ENCODE measurements at regions not wholly inside any gene's neighbourhood (a gene's known extent, or its start where the extent isn't known, plus 50 kb on each side); places are given as distances from the start of the nearest gene placed in this dataset.
A peak's percentile ranks its signal among the peaks of the same experiment; 100 is the strongest.

GRCh38 chr10:107487284-107487683 is 322.8 kb upstream of the SORCS1 start:
- Histone ChIP-seq H3K4me1 (ENCODE audit: insufficient read depth, low read length) (no peaks in the 10 kb centered on the region), H3K27ac (ENCODE audit: low read length) (no peak overlapping the region), H3K36me3 (ENCODE audit: low read depth, low read length) (no peaks in the 10 kb centered on the region), H4K20me1 (ENCODE audit: low read length) (no peaks in the 10 kb centered on the region), H3K4me2 (ENCODE audit: low read length) (no peak overlapping the region), H3F3A (ENCODE audit: low read length, unreplicated experiment) (no peaks in the 10 kb centered on the region), H3K9me3 (ENCODE audit: low read length) (no peaks in the 10 kb centered on the region), H3K9ac (ENCODE audit: low read length) (no peak overlapping the region), H3K4me3 (ENCODE audit: low read length) (no peak overlapping the region), H3K27me3 (ENCODE audit: low read length) (no peaks in the 10 kb centered on the region), H2AFZ (ENCODE audit: low read length) (no peak overlapping the region), H3K9me2 (replicated peaks; ENCODE audit: low read length) (no peaks in the 10 kb centered on the region), H3K79me2 (ENCODE audit: low read length) (no peaks in the 10 kb centered on the region)
- ChIA-PET CTCF (no interaction called here), POLR2A (ENCODE audit: unreplicated experiment) (no interaction called here)
- no TSS peak for BruUV-seq (replicated peaks)
- intact Hi-C loops (cut with micrococcal nuclease) = no loop called here
- DNase-seq = peak; percentile 18
- TF ChIP-seq EZH2 (IDR thresholded peaks at IDR 0.05; ENCODE audit: low read length, unreplicated experiment) (no peak), CTCF (conservative IDR thresholded peaks at IDR 0.05; ENCODE audit: low read depth, low read length) (no peak), EZH2phosphoT487 (IDR thresholded peaks at IDR 0.05; ENCODE audit: borderline replicate concordance, low read length) (no peak)
- ATAC-seq = no peak

- CTCF ChIA-PET = no interaction called here
- no peaks in the 10 kb centered on the region for H3K79me2 ChIP-seq (ENCODE audit: low read length)
- no peak overlapping the region for H3K4me2 ChIP-seq (ENCODE audit: low read length)
- H3K9ac ChIP-seq (ENCODE audit: low read length) = no peak overlapping the region
- H4K20me1 ChIP-seq (ENCODE audit: low read length) = no peaks in the 10 kb centered on the region
- H3K9me2 ChIP-seq (replicated peaks; ENCODE audit: low read length) = no peaks in the 10 kb centered on the region
- no peak overlapping the region for H3K27ac ChIP-seq (ENCODE audit: low read length)
- TF ChIP-seq EZH2 (IDR thresholded peaks at IDR 0.05; ENCODE audit: low read length, unreplicated experiment) (no peak), EZH2phosphoT487 (IDR thresholded peaks at IDR 0.05; ENCODE audit: borderline replicate concordance, low read length) (no peak), CTCF (conservative IDR thresholded peaks at IDR 0.05; ENCODE audit: low read depth, low read length) (no peak)
- H3F3A ChIP-seq (ENCODE audit: low read length, unreplicated experiment) = no peaks in the 10 kb centered on the region
- H3K4me3 ChIP-seq (ENCODE audit: low read length) = no peak overlapping the region
- H3K4me1 ChIP-seq (ENCODE audit: insufficient read depth, low read length) = no peaks in the 10 kb centered on the region
- intact Hi-C loops (cut with micrococcal nuclease) = no loop called here
- ATAC-seq = no peak
- POLR2A ChIA-PET (ENCODE audit: unreplicated experiment) = no interaction called here
- no peaks in the 10 kb centered on the region for H3K27me3 ChIP-seq (ENCODE audit: low read length)
- no peaks in the 10 kb centered on the region for H3K9me3 ChIP-seq (ENCODE audit: low read length)
- BruUV-seq (replicated peaks) = no TSS peak
- H2AFZ ChIP-seq (ENCODE audit: low read length) = no peak overlapping the region
- DNase-seq = no peak
- no peaks in the 10 kb centered on the region for H3K36me3 ChIP-seq (ENCODE audit: low read depth, low read length)
These were observed 320.5 kb upstream of the SORCS1 start for GRCh38 chr10:107485019-107485418.

- no peak for ATAC-seq
- intact Hi-C loops (cut with micrococcal nuclease) = no loop called here
These were observed 317.4 kb upstream of the SORCS1 start for GRCh38 chr10:107481881-107482280.

More at GRCh38 chr10:107481881-107482280, 317.4 kb upstream of the SORCS1 start:
- TF ChIP-seq EZH2phosphoT487 (IDR thresholded peaks at IDR 0.05; ENCODE audit: borderline replicate concordance, low read length) (no peak), CTCF (conservative IDR thresholded peaks at IDR 0.05; ENCODE audit: low read depth, low read length) (no peak), EZH2 (IDR thresholded peaks at IDR 0.05; ENCODE audit: low read length, unreplicated experiment) (no peak)
- Histone ChIP-seq H3K4me1 (ENCODE audit: insufficient read depth, low read length) (no peaks in the 10 kb centered on the region), H2AFZ (ENCODE audit: low read length) (no peak overlapping the region), H3K27ac (ENCODE audit: low read length) (no peak overlapping the region), H3K9me2 (replicated peaks; ENCODE audit: low read length) (no peaks in the 10 kb centered on the region), H4K20me1 (ENCODE audit: low read length) (no peaks in the 10 kb centered on the region), H3K79me2 (ENCODE audit: low read length) (no peaks in the 10 kb centered on the region), H3K36me3 (ENCODE audit: low read depth, low read length) (no peaks in the 10 kb centered on the region), H3K9ac (ENCODE audit: low read length) (no peak overlapping the region), H3K4me3 (ENCODE audit: low read length) (no peak overlapping the region), H3K9me3 (ENCODE audit: low read length) (no peaks in the 10 kb centered on the region), H3F3A (ENCODE audit: low read length, unreplicated experiment) (no peaks in the 10 kb centered on the region), H3K4me2 (ENCODE audit: low read length) (no peak overlapping the region), H3K27me3 (ENCODE audit: low read length) (no peaks in the 10 kb centered on the region)
- ChIA-PET POLR2A (ENCODE audit: unreplicated experiment) (no interaction called here), CTCF (no interaction called here)
- no TSS peak for BruUV-seq (replicated peaks)
- DNase-seq = no peak
